ENCODE measurements at regions not wholly inside any gene's neighbourhood (a gene's known extent, or its start where the extent isn't known, plus 50 kb on each side); places are given as distances from the start of the nearest gene placed in this dataset.

GRCh38 chr5:126108470-126108869 is 314.7 kb upstream of the GRAMD2B start:
- TF ChIP-seq CHD2 (IDR thresholded peaks at IDR 0.05; ENCODE audit: borderline replicate concordance, low read depth, low read length), result no peak
- TF ChIP-seq RBBP5 (conservative IDR thresholded peaks at IDR 0.05), result no peak
- TF ChIP-seq MTA2 (IDR thresholded peaks at IDR 0.05; ENCODE audit: low read depth), result no peak
- TF ChIP-seq RCOR1 (conservative IDR thresholded peaks at IDR 0.05; ENCODE audit: low read depth, low read length), result no peak
- no peak for TF ChIP-seq EZH2 (IDR thresholded peaks at IDR 0.05; ENCODE audit: borderline replicate concordance, control insufficient read depth, low read depth, low read length)

All from GM12878 (cell line).